ENCODE measurements at regions not wholly inside any gene's neighbourhood (a gene's known extent, or its start where the extent isn't known, plus 50 kb on each side); places are given as distances from the start of the nearest gene placed in this dataset.

GRCh38 chr4:20623939-20624338 lies 76.3 kb upstream of the PACRGL start:
- in situ Hi-C loops (cut with MboI): no loop called here
- Histone ChIP-seq H2AFZ (ENCODE audit: low read depth, low read length) (no peak overlapping the region), H3K9ac (ENCODE audit: insufficient read depth in 1 of 2, low read depth in 2 of 2, low read length in 2 of 2) (no peak overlapping the region), H3K4me3 (no peak overlapping the region), H3K79me2 (ENCODE audit: control insufficient read depth, insufficient read depth, low read length) (no peaks in the 10 kb centered on the region), H3K9me1 (ENCODE audit: control insufficient read depth, insufficient read depth, low read length) (no peaks in the 10 kb centered on the region), H4K20me1 (replicated peaks; ENCODE audit: control insufficient read depth, insufficient read depth, low read length) (no peaks in the 10 kb centered on the region), H3K9me3 (replicated peaks; ENCODE audit: control insufficient read depth, insufficient read depth, low read depth, low read length) (no peaks in the 10 kb centered on the region), H3K4me2 (ENCODE audit: insufficient read depth, low read length) (no peak overlapping the region), H3K27me3 (ENCODE audit: control insufficient read depth in 2 of 2, insufficient read depth in 2 of 2, low read length in 2 of 2) (no peaks in the 10 kb centered on the region), H3K4me1 (replicated peaks in 1 of 2; ENCODE audit: control insufficient read depth in 2 of 2, insufficient read depth in 2 of 2, low read length in 2 of 2) (no peaks in the 10 kb centered on the region), H3K36me3 (ENCODE audit: control insufficient read depth, insufficient read depth, low read length) (no peaks in the 10 kb centered on the region), H3K27ac (ENCODE audit: extremely low read depth, low read depth, low read length) (no peak overlapping the region)
- DNase-seq (ENCODE audit: extremely low read depth in 1 of 4, low spot score in 3 of 4): no peak
- intact Hi-C loops (cut with micrococcal nuclease): no loop called here
- no TSS peak for BruUV-seq (replicated peaks)
- TF ChIP-seq MCM2 (IDR thresholded peaks at IDR 0.05; ENCODE audit: low read depth) (no peak), MNT (conservative IDR thresholded peaks at IDR 0.05) (no peak), CUX1 (CRISPR knock-in tag; IDR thresholded peaks at IDR 0.05) (no peak), RBFOX2 (IDR thresholded peaks at IDR 0.05; ENCODE audit: low read depth, low read length) (no peak), ZNF57 (CRISPR knock-in tag; IDR thresholded peaks at IDR 0.05) (no peak), RUNX1 (IDR thresholded peaks at IDR 0.05; ENCODE audit: low read depth) (no peak), SRSF9 (IDR thresholded peaks at IDR 0.05; ENCODE audit: borderline replicate concordance, low read depth, low read length) (no peak), CHD4 (IDR thresholded peaks at IDR 0.05; ENCODE audit: insufficient read depth, insufficient replicate concordance, low read depth, low read length, poor library complexity, severe bottlenecking) (no peak)
- no peak for ATAC-seq
- CTCF ChIA-PET (ENCODE audit: low intra/inter-chr PET ratio): no interaction called here
- POLR2A ChIA-PET: interaction anchor here (0.9 kb wide), 1 partner anchor 20 kb away, joined by 3 read pairs; no protein-coding TSS in a partner anchor
- FAIRE-seq: no peak
